ENCODE measurements at regions not wholly inside any gene's neighbourhood (a gene's known extent, or its start where the extent isn't known, plus 50 kb on each side); places are given as distances from the start of the nearest gene placed in this dataset.
"Not testable (repeated sequence)": the region's sequence is repeated elsewhere in the genome, so short reads cannot be mapped to it uniquely, and the experiment has no call there.

DNA sequence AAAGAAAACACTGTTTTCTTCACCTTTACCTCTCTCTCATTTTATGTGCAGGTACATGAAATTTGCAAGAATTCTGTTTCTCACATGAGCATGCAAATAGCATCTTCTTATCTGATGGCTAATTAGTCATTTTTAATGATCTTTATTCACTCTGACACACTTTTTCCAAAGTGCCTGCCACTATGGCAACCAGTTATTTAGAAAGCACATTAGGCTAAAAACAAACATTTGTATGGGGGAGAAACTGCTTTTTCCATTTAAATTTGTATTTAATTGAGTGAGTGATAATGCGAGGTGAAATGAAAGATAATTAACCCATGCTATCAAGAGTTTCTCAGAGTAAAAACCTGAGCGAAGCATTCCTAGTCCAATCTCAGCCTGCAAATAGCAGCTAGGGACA, 365.0 kb downstream of the MAT2B start:
- Histone ChIP-seq H3K4me3 (no peak overlapping the region), H3K9ac (ENCODE audit: insufficient read length) (no peak overlapping the region), H3K27ac (no peak overlapping the region), H3K9me3 (ENCODE audit: low read depth, low read length) (no peaks in the 10 kb centered on the region), H3K36me3 (ENCODE audit: insufficient read depth, low read length) (no peaks in the 10 kb centered on the region)
- DNase-seq (ENCODE audit: low read depth, low spot score): no peak
- TF ChIP-seq POLR2AphosphoS5 (IDR thresholded peaks at IDR 0.05; ENCODE audit: borderline replicate concordance, low read depth, low read length) (no peak), EZH2 (IDR thresholded peaks at IDR 0.05) (no peak), FOXP2 (optimal IDR thresholded peaks at IDR 0.05; ENCODE audit: control extremely low read depth, extremely low read length, insufficient read depth) (no peak)

DNA sequence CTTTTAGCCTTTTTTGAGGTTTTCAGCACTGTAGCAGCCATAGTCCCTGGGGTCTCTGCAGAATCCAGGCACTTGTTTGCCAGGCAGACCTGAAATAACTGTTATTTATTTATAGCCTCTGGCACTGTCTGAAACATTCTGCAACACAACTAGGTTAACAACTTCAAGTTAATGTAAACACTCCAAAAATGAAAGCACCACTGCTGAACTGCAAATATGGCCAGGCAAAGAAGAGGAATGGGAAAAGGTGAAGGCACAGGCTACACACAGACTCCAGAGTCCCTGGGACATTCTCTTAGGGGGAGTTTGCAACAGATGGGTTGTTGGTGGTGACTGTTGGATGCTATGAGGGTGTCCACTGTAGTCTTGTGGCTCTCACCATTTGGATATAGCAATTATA, 369.0 kb downstream of the MAT2B start:
- TF ChIP-seq EZH2 (IDR thresholded peaks at IDR 0.05) (no peak), POLR2AphosphoS5 (IDR thresholded peaks at IDR 0.05; ENCODE audit: borderline replicate concordance, low read depth, low read length) (no peak), FOXP2 (optimal IDR thresholded peaks at IDR 0.05; ENCODE audit: control extremely low read depth, extremely low read length, insufficient read depth) (no peak)
- Histone ChIP-seq H3K4me3 (no peak overlapping the region), H3K9me3 (ENCODE audit: low read depth, low read length) (no peaks in the 10 kb centered on the region), H3K9ac (ENCODE audit: insufficient read length) (no peak overlapping the region), H3K36me3 (ENCODE audit: insufficient read depth, low read length) (no peaks in the 10 kb centered on the region), H3K27ac (no peak overlapping the region)
- DNase-seq (ENCODE audit: low read depth, low spot score): no peak

DNA sequence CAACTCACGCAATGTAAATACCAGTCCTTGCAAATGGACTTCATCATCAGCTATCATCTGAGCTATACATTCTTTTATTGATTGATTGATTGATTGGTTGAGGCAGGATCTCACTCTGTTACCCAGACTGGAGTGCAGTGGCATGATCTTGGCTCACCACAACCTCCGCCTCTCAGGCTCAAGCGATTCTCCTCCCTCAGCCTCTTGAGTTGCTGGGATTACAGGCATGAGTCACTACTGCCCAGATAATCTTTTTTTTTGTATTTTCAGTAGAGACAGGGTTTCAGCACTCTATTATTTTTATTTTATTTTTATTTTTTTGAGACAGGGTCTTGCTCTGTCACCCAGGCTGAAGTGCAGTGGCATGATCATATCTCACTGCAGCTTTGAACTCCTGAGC, 369.5 kb downstream of the MAT2B start:
- H3K9ac ChIP-seq (ENCODE audit: insufficient read length); H3K4me3 ChIP-seq; H3K9me3 ChIP-seq (ENCODE audit: low read depth, low read length); H3K27ac ChIP-seq; H3K36me3 ChIP-seq (ENCODE audit: insufficient read depth, low read length); DNase-seq (ENCODE audit: low read depth, low spot score): not testable (repeated sequence)

DNA sequence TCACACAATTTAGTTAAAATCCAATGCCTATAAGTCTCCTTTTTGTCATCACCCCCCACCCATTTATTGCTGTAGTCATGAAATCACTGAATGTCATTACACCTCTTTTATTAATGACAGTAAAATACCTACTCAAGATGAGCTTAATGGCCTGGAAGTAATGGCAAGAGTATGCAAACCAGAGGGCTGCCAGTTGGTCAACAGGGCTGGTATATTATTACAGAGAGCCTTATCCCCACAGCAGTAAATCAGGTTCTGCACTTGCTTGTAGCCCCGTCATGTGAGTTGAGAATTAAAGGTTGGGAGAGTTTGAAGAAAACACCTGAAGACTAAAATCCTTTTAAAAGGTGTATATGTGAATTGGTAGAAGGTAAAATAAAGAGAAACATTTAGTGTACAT, 372.4 kb downstream of the MAT2B start:
- no peak overlapping the region for H3K9ac ChIP-seq (ENCODE audit: insufficient read length)
- no peak for TF ChIP-seq POLR2AphosphoS5 (IDR thresholded peaks at IDR 0.05; ENCODE audit: borderline replicate concordance, low read depth, low read length)
- TF ChIP-seq FOXP2 (optimal IDR thresholded peaks at IDR 0.05; ENCODE audit: control extremely low read depth, extremely low read length, insufficient read depth): no peak
- no peak for TF ChIP-seq EZH2 (IDR thresholded peaks at IDR 0.05)
- H3K9me3 ChIP-seq (ENCODE audit: low read depth, low read length): no peaks in the 10 kb centered on the region
- DNase-seq (ENCODE audit: low read depth, low spot score): no peak
- H3K27ac ChIP-seq: no peak overlapping the region
- no peaks in the 10 kb centered on the region for H3K36me3 ChIP-seq (ENCODE audit: insufficient read depth, low read length)
- H3K4me3 ChIP-seq: no peak overlapping the region

DNA sequence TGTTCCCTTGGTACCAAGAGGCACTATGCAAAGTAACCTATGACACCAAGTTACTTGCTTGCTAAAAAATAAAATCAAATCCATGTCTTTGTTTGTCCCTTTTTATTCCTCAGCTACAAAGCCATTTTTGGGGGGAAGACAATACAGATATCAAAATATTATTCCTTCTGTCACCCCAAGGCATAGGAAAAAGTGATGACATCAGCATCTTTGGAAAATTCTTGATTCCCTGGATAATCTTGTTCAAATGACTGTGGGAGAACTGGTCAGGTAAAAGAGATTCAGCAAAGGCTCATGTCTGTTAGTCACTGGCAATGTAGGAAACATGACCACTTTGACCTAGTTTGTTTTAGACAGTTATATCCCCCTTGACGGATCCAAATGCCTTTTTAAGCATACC, 373.1 kb downstream of the MAT2B start:
- TF ChIP-seq EZH2 (IDR thresholded peaks at IDR 0.05) (no peak), FOXP2 (optimal IDR thresholded peaks at IDR 0.05; ENCODE audit: control extremely low read depth, extremely low read length, insufficient read depth) (no peak)
- Histone ChIP-seq H3K9ac (ENCODE audit: insufficient read length) (no peak overlapping the region), H3K4me3 (no peak overlapping the region), H3K9me3 (ENCODE audit: low read depth, low read length) (no peaks in the 10 kb centered on the region), H3K36me3 (ENCODE audit: insufficient read depth, low read length) (no peaks in the 10 kb centered on the region), H3K27ac (no peak overlapping the region)
- DNase-seq (ENCODE audit: low read depth, low spot score): no peak

DNA sequence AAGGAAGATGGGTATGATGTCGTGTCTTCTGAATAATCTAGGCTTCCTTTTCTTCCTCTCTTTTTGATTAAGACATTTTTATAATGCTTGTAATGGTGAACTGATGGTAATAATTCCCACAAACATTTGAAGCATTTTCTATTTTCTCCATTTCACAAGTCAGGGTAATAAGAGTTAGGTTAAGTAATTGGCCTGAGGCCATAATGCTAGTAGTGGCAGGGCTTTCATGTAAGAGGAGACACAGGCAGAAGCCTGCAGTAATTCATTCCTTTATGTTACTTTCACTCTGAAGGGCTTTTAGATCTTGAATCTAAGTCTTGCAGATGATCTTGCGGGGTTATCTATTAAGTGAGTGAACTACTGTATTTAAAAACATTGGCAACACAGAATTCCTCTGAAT, 374.9 kb downstream of the MAT2B start:
- Histone ChIP-seq H3K9me3 (ENCODE audit: low read depth, low read length) (no peaks in the 10 kb centered on the region), H3K27ac (no peak overlapping the region), H3K36me3 (ENCODE audit: insufficient read depth, low read length) (no peaks in the 10 kb centered on the region), H3K9ac (ENCODE audit: insufficient read length) (no peak overlapping the region), H3K4me3 (no peak overlapping the region)
- DNase-seq (ENCODE audit: low read depth, low spot score): no peak
- TF ChIP-seq FOXP2 (optimal IDR thresholded peaks at IDR 0.05; ENCODE audit: control extremely low read depth, extremely low read length, insufficient read depth): no peak
- TF ChIP-seq POLR2AphosphoS5 (IDR thresholded peaks at IDR 0.05; ENCODE audit: borderline replicate concordance, low read depth, low read length): no peak
- no peak for TF ChIP-seq EZH2 (IDR thresholded peaks at IDR 0.05)

DNA sequence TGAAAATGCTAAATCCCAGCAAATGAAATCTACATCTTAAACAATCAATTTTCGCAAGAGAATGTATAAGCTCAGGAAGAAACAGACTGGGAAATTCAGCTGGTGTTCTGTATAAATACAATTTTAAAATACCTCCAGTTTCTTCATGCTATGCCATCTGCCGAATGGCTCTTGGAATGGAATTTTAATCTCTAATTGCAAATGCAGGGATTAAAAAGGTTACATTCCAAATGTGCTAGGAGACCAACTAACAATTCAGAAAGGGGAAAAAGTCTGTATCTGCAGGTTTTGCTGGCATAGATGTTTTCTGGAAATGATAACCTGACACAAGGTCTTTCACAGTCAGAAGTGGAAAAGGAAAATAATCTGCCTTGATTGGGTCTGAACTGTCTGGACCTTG, 379.7 kb downstream of the MAT2B start:
- no peak for TF ChIP-seq EZH2 (IDR thresholded peaks at IDR 0.05)
- TF ChIP-seq FOXP2 (optimal IDR thresholded peaks at IDR 0.05; ENCODE audit: control extremely low read depth, extremely low read length, insufficient read depth): no peak
- no peak for TF ChIP-seq POLR2AphosphoS5 (IDR thresholded peaks at IDR 0.05; ENCODE audit: borderline replicate concordance, low read depth, low read length)
- H3K27ac ChIP-seq: no peak overlapping the region
- H3K4me3 ChIP-seq: no peak overlapping the region
- H3K9ac ChIP-seq (ENCODE audit: insufficient read length): no peak overlapping the region
- no peaks in the 10 kb centered on the region for H3K9me3 ChIP-seq (ENCODE audit: low read depth, low read length)
- H3K36me3 ChIP-seq (ENCODE audit: insufficient read depth, low read length): no peaks in the 10 kb centered on the region
- no peak for DNase-seq (ENCODE audit: low read depth, low spot score)

DNA sequence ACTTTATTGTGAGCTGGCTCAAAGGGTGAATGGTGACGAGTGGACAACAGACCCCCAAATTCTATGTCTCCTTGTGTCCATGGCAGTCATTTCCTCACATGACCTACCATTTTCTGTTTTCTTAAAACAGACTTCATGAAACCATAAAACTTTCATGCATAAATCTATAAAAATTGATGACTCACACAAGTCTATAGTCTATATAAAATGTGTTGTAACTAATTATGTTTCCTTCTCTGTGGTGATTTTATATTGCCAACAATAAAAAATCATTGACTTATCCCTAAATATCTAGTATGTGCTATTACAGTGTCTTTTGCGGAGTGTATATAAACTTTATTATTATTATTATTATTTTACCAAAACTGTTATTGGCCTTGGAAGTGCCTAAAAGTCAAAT, 382.4 kb downstream of the MAT2B start:
- no peaks in the 10 kb centered on the region for H3K9me3 ChIP-seq (ENCODE audit: low read depth, low read length)
- H3K4me3 ChIP-seq: no peak overlapping the region
- H3K36me3 ChIP-seq (ENCODE audit: insufficient read depth, low read length): no peaks in the 10 kb centered on the region
- H3K9ac ChIP-seq (ENCODE audit: insufficient read length): no peak overlapping the region
- no peak for TF ChIP-seq POLR2AphosphoS5 (IDR thresholded peaks at IDR 0.05; ENCODE audit: borderline replicate concordance, low read depth, low read length)
- TF ChIP-seq FOXP2 (optimal IDR thresholded peaks at IDR 0.05; ENCODE audit: control extremely low read depth, extremely low read length, insufficient read depth): no peak
- TF ChIP-seq EZH2 (IDR thresholded peaks at IDR 0.05): no peak
- DNase-seq (ENCODE audit: low read depth, low spot score): no peak
- H3K27ac ChIP-seq: no peak overlapping the region

DNA sequence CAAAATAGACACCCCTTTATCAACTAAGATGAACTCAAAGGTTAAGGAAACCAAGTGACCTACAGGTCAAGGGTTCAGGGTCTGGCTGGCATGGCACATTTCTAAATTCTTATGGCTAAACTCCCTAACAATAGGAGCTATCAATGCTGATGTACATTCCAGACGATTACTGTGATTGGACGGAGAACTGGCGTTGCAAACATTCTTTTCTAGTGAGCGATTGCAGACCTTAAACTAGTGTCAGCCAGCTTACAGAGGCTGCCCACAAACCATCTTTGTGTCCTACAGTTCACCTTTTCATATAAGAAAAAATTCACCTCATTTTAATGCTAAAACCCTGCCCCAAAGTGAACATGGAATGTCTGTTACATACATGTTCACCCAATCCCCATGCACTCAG, 382.9 kb downstream of the MAT2B start:
- Histone ChIP-seq H3K9ac (ENCODE audit: insufficient read length) (no peak overlapping the region), H3K4me3 (no peak overlapping the region)
- no peak for TF ChIP-seq FOXP2 (optimal IDR thresholded peaks at IDR 0.05; ENCODE audit: control extremely low read depth, extremely low read length, insufficient read depth)
- TF ChIP-seq EZH2 (IDR thresholded peaks at IDR 0.05): no peak
- no peak for TF ChIP-seq POLR2AphosphoS5 (IDR thresholded peaks at IDR 0.05; ENCODE audit: borderline replicate concordance, low read depth, low read length)

More for the DNA sequence above, 382.9 kb downstream of the MAT2B start:
- Histone ChIP-seq H3K36me3 (ENCODE audit: insufficient read depth, low read length) (no peaks in the 10 kb centered on the region), H3K9me3 (ENCODE audit: low read depth, low read length) (no peaks in the 10 kb centered on the region), H3K27ac (no peak overlapping the region)
- no peak for DNase-seq (ENCODE audit: low read depth, low spot score)
